Chondrocyte (in vitro differentiated cells): ENCODE measurements at regions not wholly inside any gene's neighbourhood (a gene's known extent, or its start where the extent isn't known, plus 50 kb on each side); places are given as distances from the start of the nearest gene placed in this dataset.

Experiments used
- DNase-seq: peaks from one replicate; pipeline ENCODE4 v3.0.0; 2021; ENCODE audit warnings: mixed read lengths, low spot score
- H3K27ac Mint-ChIP-seq: one replicate; pipeline ENCODE4 v1.8.0; 2021; ENCODE audit warnings: mild to moderate bottlenecking, moderate library complexity, mixed read lengths; ENCODE audit not compliant: unreplicated experiment
- H3K27me3 Mint-ChIP-seq: 2 replicates; pipeline ENCODE4 v1.8.0; 2021; ENCODE audit warnings: low read depth, mixed read lengths
- H3K36me3 Mint-ChIP-seq: 2 replicates; pipeline ENCODE4 v1.8.0; 2021; ENCODE audit warnings: low read depth, mixed read lengths
- H3K4me1 Mint-ChIP-seq: 2 replicates; pipeline ENCODE4 v1.8.0; 2021; ENCODE audit warnings: low read depth, mild to moderate bottlenecking, mixed read lengths
- H3K4me3 Mint-ChIP-seq: one replicate; pipeline ENCODE4 v1.8.0; 2021; ENCODE audit warnings: mild to moderate bottlenecking, moderate library complexity, mixed read lengths; ENCODE audit not compliant: unreplicated experiment
- H3K9me3 Mint-ChIP-seq: 2 replicates; pipeline ENCODE4 v1.8.0; 2021; ENCODE audit warnings: low read depth, mixed read lengths
- CTCF ChIP-seq: fragments of 200-600 bp; sonication (generic); IDR thresholded peaks from 2 replicates; pipeline ENCODE4 v1.5.0; 2021; ENCODE audit warnings: antibody characterized with exemption, mild to moderate bottlenecking, moderate library complexity

- Mint-ChIP-seq H3K9me3 (no peaks in the 10 kb centered on the region), H3K27me3 (peaks cover 2% of the 10 kb centered on the region), H3K4me1 (no peaks in the 10 kb centered on the region), H3K4me3 (no peak overlapping the region), H3K27ac (no peak overlapping the region), H3K36me3 (no peaks in the 10 kb centered on the region)
- no peak for DNase-seq
- no peak for TF ChIP-seq CTCF
Measured at GRCh38 chr15:61474796-61475195, 245.7 kb upstream of the RORA start.

- H3K4me1 Mint-ChIP-seq, result no peaks in the 10 kb centered on the region
- H3K4me3 Mint-ChIP-seq, result no peak overlapping the region
Measured at GRCh38 chr15:61467823-61468222, 238.7 kb upstream of the RORA start.

DNA sequence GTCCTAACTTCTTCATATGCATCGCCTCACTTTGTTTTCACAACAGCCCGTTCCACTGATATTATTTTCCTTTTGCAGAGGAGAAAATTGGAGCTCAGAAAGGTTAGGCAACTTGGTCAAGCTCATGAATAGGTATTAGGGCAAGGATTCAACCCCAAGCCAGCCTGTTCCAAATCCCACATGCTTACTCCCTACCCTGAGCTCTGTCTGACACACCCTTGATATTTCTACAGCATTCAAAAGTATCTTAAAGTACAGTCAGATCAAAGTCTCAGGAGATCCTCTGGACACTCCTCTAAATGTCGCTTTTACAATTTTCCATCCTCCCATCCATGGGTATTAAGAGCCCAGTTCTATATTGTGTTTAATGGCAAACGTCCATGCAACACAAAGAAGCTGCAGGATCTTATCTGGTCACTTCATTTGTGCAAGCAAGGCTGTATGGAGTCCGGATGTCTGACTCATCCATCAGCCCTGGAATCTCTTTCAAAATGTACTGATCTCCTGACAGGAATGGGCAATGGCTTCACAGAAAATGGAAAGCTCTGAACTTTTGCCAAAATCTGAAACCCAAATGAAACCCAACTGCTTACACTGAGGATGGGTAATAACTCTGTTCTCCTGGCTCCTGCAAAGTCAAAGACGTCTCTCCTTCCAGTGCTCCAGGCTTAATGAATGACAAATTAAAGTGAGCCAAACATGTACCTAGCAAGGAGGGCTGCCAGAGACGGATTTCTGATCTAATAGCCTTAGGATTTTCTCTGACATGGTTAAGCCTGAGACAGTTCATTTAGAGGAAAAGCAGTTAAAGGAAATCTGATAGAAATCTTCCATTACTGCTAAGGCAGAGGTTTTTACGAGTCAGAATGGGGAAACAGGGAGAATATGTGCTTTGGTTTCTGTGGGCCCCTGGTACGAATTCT lies 230.9 kb upstream of the RORA start:
- Mint-ChIP-seq H3K9me3 (no peaks in the 10 kb centered on the region), H3K36me3 (no peaks in the 10 kb centered on the region), H3K27me3 (peaks cover 1% of the 10 kb centered on the region), H3K4me1 (peaks cover 8% of the 10 kb centered on the region), H3K4me3 (no peak overlapping the region), H3K27ac (no peak overlapping the region)
- no peak for DNase-seq
- TF ChIP-seq CTCF, result no peak

More at GRCh38 chr15:61467823-61468222, 238.7 kb upstream of the RORA start:
- Mint-ChIP-seq H3K36me3 (no peaks in the 10 kb centered on the region), H3K9me3 (no peaks in the 10 kb centered on the region), H3K27ac (no peak overlapping the region), H3K27me3 (peaks cover 5% of the 10 kb centered on the region)
- no peak for DNase-seq
- TF ChIP-seq CTCF, result no peak

DNA sequence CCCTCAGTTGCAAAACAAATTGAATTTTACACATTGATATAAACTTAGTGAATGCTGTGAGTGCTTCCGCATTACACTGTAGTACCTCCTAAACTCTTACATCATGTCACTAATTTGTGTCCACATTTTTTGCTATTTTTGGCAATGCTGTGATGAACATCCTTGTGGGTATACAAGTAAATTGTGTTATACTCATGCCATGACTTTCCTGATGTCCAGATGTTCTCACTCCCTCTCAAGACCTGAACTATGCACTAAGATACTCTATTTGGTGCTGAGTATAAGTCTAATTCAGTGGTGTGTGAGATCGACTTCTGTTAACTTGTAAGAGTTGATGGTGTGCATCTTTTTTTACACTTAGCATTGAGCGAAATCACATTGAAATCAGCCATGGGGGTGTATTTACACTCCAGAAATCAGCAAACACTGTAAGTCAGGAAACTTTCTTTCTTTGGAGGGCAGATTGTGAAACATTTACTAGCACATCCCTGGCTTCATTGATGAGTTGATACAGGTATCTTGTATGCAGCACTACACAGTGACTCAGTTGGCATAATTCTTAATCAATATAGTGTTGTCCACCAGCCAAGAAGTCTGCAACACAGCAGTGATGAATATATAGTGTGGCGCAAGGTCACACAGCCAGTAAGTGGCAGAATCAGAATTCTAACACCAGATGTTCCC lies 228.1 kb upstream of the RORA start:
- no peak for DNase-seq
- H3K9me3 Mint-ChIP-seq, result no peaks in the 10 kb centered on the region
- peaks cover 8% of the 10 kb centered on the region for H3K4me1 Mint-ChIP-seq
- no peaks in the 10 kb centered on the region for H3K27me3 Mint-ChIP-seq
- no peaks in the 10 kb centered on the region for H3K36me3 Mint-ChIP-seq
- no peak overlapping the region for H3K27ac Mint-ChIP-seq
- TF ChIP-seq CTCF, result no peak
- no peak overlapping the region for H3K4me3 Mint-ChIP-seq

- peaks cover 5% of the 10 kb centered on the region for H3K27me3 Mint-ChIP-seq
- H3K4me1 Mint-ChIP-seq, result no peaks in the 10 kb centered on the region
- no peak for TF ChIP-seq CTCF
- H3K4me3 Mint-ChIP-seq, result no peak overlapping the region
- no peak overlapping the region for H3K27ac Mint-ChIP-seq
- no peaks in the 10 kb centered on the region for H3K9me3 Mint-ChIP-seq
- DNase-seq, result no peak
- H3K36me3 Mint-ChIP-seq, result no peaks in the 10 kb centered on the region
Measured at GRCh38 chr15:61449186-61449702, 220.1 kb upstream of the RORA start.
